SK-N-MC (cell line): ENCODE measurements at regions not wholly inside any gene's neighbourhood (a gene's known extent, or its start where the extent isn't known, plus 50 kb on each side); places are given as distances from the start of the nearest gene placed in this dataset.

ENCODE experiments used
- DNase-seq: peaks from one replicate; pipeline ENCODE4 v3.0.0-alpha.2; 2011; ENCODE audit warnings: low read depth, low spot score
- H3K27ac ChIP-seq: fragments of 200-600 bp; sonication (generic); 2 replicates; pipeline ENCODE4 v1.5.1; 2016; ENCODE audit warnings: mixed run types
- H3K36me3 ChIP-seq: fragments of 200-600 bp; sonication (generic); 2 replicates; pipeline ENCODE4 v1.6.1; 2017; ENCODE audit warnings: antibody characterized with exemption, low read length, mixed read lengths; ENCODE audit not compliant: insufficient read depth
- H3K4me3 ChIP-seq: fragments of 200-600 bp; sonication (generic); 2 replicates; pipeline ENCODE4 v1.5.1; 2016
- H3K9ac ChIP-seq: fragments of 200-600 bp; sonication (generic); 2 replicates; pipeline ENCODE4 v1.8.0; 2017; ENCODE audit warnings: mixed run types, mixed read lengths; ENCODE audit not compliant: insufficient read length
- H3K9me3 ChIP-seq: fragments of 200-600 bp; sonication (generic); 2 replicates; pipeline ENCODE4 v1.6.1; 2017; ENCODE audit warnings: low read depth, mild to moderate bottlenecking, antibody characterized with exemption, low read length, moderate library complexity, mixed read lengths
- EZH2 ChIP-seq: fragments of 200-600 bp; sonication (generic); IDR thresholded peaks from one replicate; pipeline ENCODE4 v1.6.1; 2017; ENCODE audit warnings: antibody characterized with exemption
- FOXP2 ChIP-seq: optimal IDR thresholded peaks from 2 replicates; pipeline ENCODE3; 2011; ENCODE audit warnings: mild to moderate bottlenecking, moderate library complexity; ENCODE audit not compliant: insufficient read depth; ENCODE audit errors: extremely low read length, control extremely low read depth
- POLR2AphosphoS5 ChIP-seq: IDR thresholded peaks from 2 replicates; pipeline ENCODE4 v1.6.1; 2012; ENCODE audit warnings: mild to moderate bottlenecking, low read depth, low read length, borderline replicate concordance

GRCh38 chr1:193868425-193868824, 682.0 kb upstream of the B3GALT2 start:
- DNase-seq: no peak
- no peak overlapping the region for H3K4me3 ChIP-seq
- H3K9me3 ChIP-seq: no peaks in the 10 kb centered on the region
- H3K9ac ChIP-seq: no peak overlapping the region
- H3K27ac ChIP-seq: no peak overlapping the region
- TF ChIP-seq EZH2 (no peak), POLR2AphosphoS5 (no peak), FOXP2 (no peak)
- no peaks in the 10 kb centered on the region for H3K36me3 ChIP-seq

GRCh38 chr1:193856261-193856660, 669.8 kb upstream of the B3GALT2 start:
- Histone ChIP-seq H3K9ac (no peak overlapping the region), H3K4me3 (no peak overlapping the region), H3K9me3 (no peaks in the 10 kb centered on the region), H3K27ac (no peak overlapping the region), H3K36me3 (no peaks in the 10 kb centered on the region)
- no peak for DNase-seq
- TF ChIP-seq POLR2AphosphoS5 (no peak), EZH2 (no peak), FOXP2 (no peak)

DNA sequence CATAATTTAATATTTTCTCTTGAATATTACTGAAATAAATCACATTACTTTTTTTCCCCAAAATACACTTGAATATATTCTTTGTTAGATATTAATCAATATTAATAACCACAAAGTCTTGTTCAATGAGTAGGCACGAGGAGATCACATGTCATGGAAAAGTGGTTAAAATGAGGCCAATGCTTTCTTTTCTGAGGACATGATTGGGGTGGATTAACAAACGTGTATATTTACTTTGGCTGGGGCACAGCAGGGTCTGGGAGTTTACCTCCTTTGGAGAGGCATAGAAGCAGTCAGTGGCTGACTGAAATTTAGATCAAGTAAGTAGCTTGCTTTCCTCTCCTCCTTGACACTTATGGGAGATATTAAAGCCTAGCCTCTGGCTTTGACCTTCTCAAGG, 664.3 kb upstream of the B3GALT2 start:
- Histone ChIP-seq H3K27ac (no peak overlapping the region), H3K9ac (no peak overlapping the region), H3K9me3 (no peaks in the 10 kb centered on the region), H3K4me3 (no peak overlapping the region), H3K36me3 (no peaks in the 10 kb centered on the region)
- no peak for DNase-seq
- TF ChIP-seq FOXP2 (no peak), EZH2 (no peak), POLR2AphosphoS5 (no peak)

GRCh38 chr1:193846876-193847604, 660.6 kb upstream of the B3GALT2 start:
- Histone ChIP-seq H3K9ac (no peak overlapping the region), H3K36me3 (no peaks in the 10 kb centered on the region), H3K4me3 (no peak overlapping the region), H3K9me3 (no peaks in the 10 kb centered on the region), H3K27ac (no peak overlapping the region)
- no peak for DNase-seq
- no peak for TF ChIP-seq EZH2
- TF ChIP-seq FOXP2: no peak
- TF ChIP-seq POLR2AphosphoS5: no peak

DNA sequence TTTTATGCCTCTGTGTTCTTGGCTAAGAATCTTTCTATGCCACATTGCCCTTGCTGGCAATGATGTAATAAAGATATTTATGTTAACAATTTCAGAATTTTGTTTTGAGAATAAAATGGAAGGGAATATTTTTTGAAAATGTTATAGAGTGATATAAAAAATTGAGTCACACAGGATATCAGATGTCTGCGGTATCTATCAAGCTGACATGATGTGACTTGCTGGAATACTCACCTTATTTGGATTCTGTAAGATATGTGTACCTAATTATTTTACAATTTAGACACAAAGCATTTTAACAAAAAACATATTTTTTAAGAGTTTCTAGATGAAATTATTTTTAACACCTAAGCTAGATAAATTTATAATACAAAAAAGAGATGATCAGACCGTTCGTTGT, 660.0 kb upstream of the B3GALT2 start:
- no peak for DNase-seq
- Histone ChIP-seq H3K4me3 (no peak overlapping the region), H3K9ac (no peak overlapping the region), H3K36me3 (no peaks in the 10 kb centered on the region), H3K9me3 (no peaks in the 10 kb centered on the region), H3K27ac (no peak overlapping the region)
- TF ChIP-seq POLR2AphosphoS5: no peak
- no peak for TF ChIP-seq EZH2
- TF ChIP-seq FOXP2: no peak

- no peaks in the 10 kb centered on the region for H3K36me3 ChIP-seq
- H3K9ac ChIP-seq: no peak overlapping the region
- TF ChIP-seq EZH2 (no peak), FOXP2 (no peak), POLR2AphosphoS5 (no peak)
- no peak overlapping the region for H3K27ac ChIP-seq
- no peaks in the 10 kb centered on the region for H3K9me3 ChIP-seq
- H3K4me3 ChIP-seq: no peak overlapping the region
- DNase-seq: no peak
Observed at GRCh38 chr1:193841857-193842256, 655.4 kb upstream of the B3GALT2 start.

GRCh38 chr1:193831465-193831864, 645.1 kb upstream of the B3GALT2 start:
- Histone ChIP-seq H3K9ac (no peak overlapping the region), H3K4me3 (no peak overlapping the region), H3K9me3 (no peaks in the 10 kb centered on the region; the same call in 1 of the 2 replicates), H3K27ac (no peak overlapping the region), H3K36me3 (no peaks in the 10 kb centered on the region)
- TF ChIP-seq POLR2AphosphoS5: no peak
- TF ChIP-seq FOXP2: no peak
- TF ChIP-seq EZH2: no peak
- DNase-seq: no peak

DNA sequence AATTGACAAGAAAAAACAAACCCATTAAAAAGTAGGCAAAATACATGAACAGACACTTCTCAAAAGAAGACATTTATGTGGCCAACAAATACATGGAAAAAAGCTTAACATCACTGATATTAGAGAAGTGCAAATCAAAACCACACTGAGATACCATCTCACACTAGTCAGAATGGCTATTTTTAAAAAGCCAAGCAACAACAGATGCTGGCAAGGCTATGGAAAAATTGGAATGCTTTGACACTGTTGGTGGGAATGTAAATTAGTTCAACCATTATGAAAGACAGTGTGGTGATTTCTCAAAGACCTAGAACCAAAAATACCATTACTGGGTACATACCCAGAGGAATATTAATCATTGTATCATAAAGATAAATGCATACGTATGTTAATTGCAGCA, 641.1 kb upstream of the B3GALT2 start:
- no peak overlapping the region for H3K4me3 ChIP-seq
- no peak overlapping the region for H3K27ac ChIP-seq
- no peak overlapping the region for H3K9ac ChIP-seq
- no peak for DNase-seq
- no peaks in the 10 kb centered on the region; the same call in 1 of the 2 replicates for H3K9me3 ChIP-seq
- TF ChIP-seq FOXP2 (no peak), EZH2 (no peak), POLR2AphosphoS5 (no peak)
- no peaks in the 10 kb centered on the region for H3K36me3 ChIP-seq

GRCh38 chr1:193819376-193819775, 633.0 kb upstream of the B3GALT2 start:
- H3K9ac ChIP-seq: no peak overlapping the region
- no peak overlapping the region for H3K27ac ChIP-seq
- H3K36me3 ChIP-seq: no peaks in the 10 kb centered on the region
- no peak for DNase-seq
- H3K4me3 ChIP-seq: no peak overlapping the region
- H3K9me3 ChIP-seq: no peaks in the 10 kb centered on the region
- TF ChIP-seq FOXP2 (no peak), POLR2AphosphoS5 (no peak), EZH2 (no peak)

DNA sequence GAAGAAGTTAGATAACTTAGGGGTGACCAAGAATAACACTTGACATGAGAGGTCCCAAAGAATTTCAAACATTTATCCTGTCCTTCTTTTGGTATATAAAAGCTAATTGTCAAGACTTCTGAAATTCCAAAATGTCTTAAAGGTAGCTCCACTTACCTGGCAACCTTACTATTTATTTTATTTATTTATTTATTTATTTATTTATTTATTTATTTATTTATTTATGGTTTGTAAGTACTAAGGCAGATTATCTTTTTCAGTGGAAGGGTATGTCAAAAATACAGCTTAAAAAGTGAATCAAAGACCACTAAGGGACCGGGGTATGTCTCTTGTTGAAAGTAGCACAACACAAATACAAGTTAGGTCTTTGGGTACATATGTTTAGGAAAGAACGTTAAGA, 620.8 kb upstream of the B3GALT2 start:
- no peak for DNase-seq
- no peaks in the 10 kb centered on the region for H3K36me3 ChIP-seq
- H3K4me3 ChIP-seq: no peak overlapping the region
- no peak overlapping the region for H3K27ac ChIP-seq
- H3K9me3 ChIP-seq: no peaks in the 10 kb centered on the region
- TF ChIP-seq EZH2: no peak
- no peak for TF ChIP-seq POLR2AphosphoS5
- TF ChIP-seq FOXP2: no peak
- no peak overlapping the region for H3K9ac ChIP-seq
